ENCODE measurements at regions not wholly inside any gene's neighbourhood (a gene's known extent, or its start where the extent isn't known, plus 50 kb on each side); places are given as distances from the start of the nearest gene placed in this dataset.
A peak's percentile ranks its signal among the peaks of the same experiment; 100 is the strongest.
"Not testable (repeated sequence)": the region's sequence is repeated elsewhere in the genome, so short reads cannot be mapped to it uniquely, and the experiment has no call there.

GRCh38 chr16:29193248-29193574 lies 208.4 kb downstream of the LAT start:
- H4K20me1 ChIP-seq (ENCODE audit: insufficient read depth, low read length); H3K9ac ChIP-seq (ENCODE audit: insufficient read depth, low read length, poor library complexity, severe bottlenecking); H3K27me3 Mint-ChIP-seq (ENCODE audit: low read depth in 3 of 3); H3K4me3 Mint-ChIP-seq; H3K27ac ChIP-seq (ENCODE audit: low read depth in 1 of 2, low read length in 2 of 2); H3K4me3 ChIP-seq (replicated peaks in 1 of 3; ENCODE audit: low read depth in 2 of 3, low read length in 3 of 3); H2AFZ ChIP-seq (ENCODE audit: insufficient read depth, low read depth, low read length, poor library complexity, severe bottlenecking); H3K4me1 Mint-ChIP-seq; H3K4me1 ChIP-seq (ENCODE audit: control insufficient read depth in 1 of 2, insufficient read depth in 2 of 2, low read length in 2 of 2); DNase-seq; H3K79me2 ChIP-seq (ENCODE audit: insufficient read depth, low read length); intact Hi-C loops (cut with micrococcal nuclease); H3K4me2 ChIP-seq (replicated peaks; ENCODE audit: extremely low read depth, low read length, poor library complexity, severe bottlenecking); H3K27me3 ChIP-seq (ENCODE audit: control insufficient read depth in 2 of 2, insufficient read depth in 2 of 2, low read length in 2 of 2); H3K9me3 ChIP-seq (replicated peaks in 1 of 2; ENCODE audit: control insufficient read depth in 1 of 2, insufficient read depth in 1 of 2, low read length in 2 of 2): not testable (repeated sequence)
- Mint-ChIP-seq H3K9me3 (peaks cover 0 to 10% (median 0%) of the 10 kb centered on the region in 7 donors), H3K27ac (peak overlapping the region in 1 of 7 donors; percentile 20), H3K36me3 (peaks cover 32 to 52% of the 10 kb centered on the region in 2 donors)
- WGBS (ENCODE audit: insufficient coverage), result 100% methylated on average over 11 of the region's 14 CpGs
- peaks cover 14 to 18% of the 10 kb centered on the region in 2 donors for H3K36me3 ChIP-seq (replicated peaks in 1 of 2; ENCODE audit: control insufficient read depth in 1 of 2, insufficient read depth in 2 of 2, low read length in 2 of 2)

DNA sequence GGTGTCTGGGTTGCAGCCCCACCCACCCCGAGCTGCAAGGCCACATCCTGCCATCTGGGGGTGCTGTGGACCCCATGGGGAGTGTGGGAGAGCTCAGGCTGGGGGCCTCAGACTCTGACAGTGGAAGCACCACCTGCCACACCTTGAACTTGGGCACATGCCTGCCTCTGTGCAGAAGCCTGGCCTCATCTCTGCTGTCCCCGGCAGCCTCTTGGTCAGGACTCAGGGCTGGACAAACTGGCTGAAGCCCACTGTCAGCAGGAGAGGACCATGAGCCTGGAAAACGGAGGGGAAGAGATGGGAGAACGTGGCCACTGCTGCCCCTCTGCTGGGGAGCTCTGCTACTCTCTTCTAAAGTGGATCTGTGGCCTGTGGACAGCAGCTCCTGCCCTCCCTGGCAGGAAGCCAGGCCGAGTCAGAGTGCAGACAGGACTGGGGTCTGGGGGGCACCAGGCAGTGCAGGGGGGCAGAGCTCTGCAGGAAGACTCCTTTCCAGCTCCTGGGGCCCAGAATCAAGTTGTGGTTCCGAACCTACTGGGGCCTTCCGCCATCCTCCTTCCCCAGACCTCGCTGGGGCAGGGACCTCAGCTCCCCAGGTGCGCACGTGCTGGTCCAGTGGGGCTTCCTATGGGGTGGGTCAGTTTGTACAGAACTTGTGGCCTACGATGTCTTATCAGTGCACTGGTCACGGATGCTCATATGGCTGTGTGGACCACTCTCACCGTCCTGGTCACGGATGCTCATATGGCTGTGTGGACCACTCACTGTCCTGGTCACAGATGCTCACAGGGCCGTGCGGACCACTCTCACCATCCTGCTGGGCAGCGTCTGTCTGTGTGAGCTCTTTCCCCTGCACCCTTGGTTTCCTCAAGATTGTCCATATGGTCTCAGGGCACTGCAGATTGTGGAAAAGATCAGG lies 207.7 kb downstream of the LAT start:
- WGBS (ENCODE audit: insufficient coverage), result 98% methylated on average over 8 of the region's 17 CpGs
- Histone ChIP-seq H3K9me3 (replicated peaks in 1 of 2; ENCODE audit: control insufficient read depth in 1 of 2, insufficient read depth in 1 of 2, low read length in 2 of 2) (no peaks in the 10 kb centered on the region), H3K9ac (ENCODE audit: insufficient read depth, low read length, poor library complexity, severe bottlenecking) (no peak overlapping the region), H3K4me2 (replicated peaks; ENCODE audit: extremely low read depth, low read length, poor library complexity, severe bottlenecking) (no peak overlapping the region), H3K4me1 (ENCODE audit: control insufficient read depth in 1 of 2, insufficient read depth in 2 of 2, low read length in 2 of 2) (no peaks in the 10 kb centered on the region), H4K20me1 (ENCODE audit: insufficient read depth, low read length) (no peaks in the 10 kb centered on the region), H3K27me3 (ENCODE audit: control insufficient read depth in 2 of 2, insufficient read depth in 2 of 2, low read length in 2 of 2) (no peaks in the 10 kb centered on the region), H3K4me3 (replicated peaks in 1 of 3; ENCODE audit: low read depth in 2 of 3, low read length in 3 of 3) (no peak overlapping the region), H3K79me2 (ENCODE audit: insufficient read depth, low read length) (no peaks in the 10 kb centered on the region), H3K27ac (ENCODE audit: low read depth in 1 of 2, low read length in 2 of 2) (no peak overlapping the region), H3K36me3 (replicated peaks in 1 of 2; ENCODE audit: control insufficient read depth in 1 of 2, insufficient read depth in 2 of 2, low read length in 2 of 2) (peaks cover 14 to 18% of the 10 kb centered on the region in 2 donors), H2AFZ (ENCODE audit: insufficient read depth, low read depth, low read length, poor library complexity, severe bottlenecking) (no peak overlapping the region)
- Mint-ChIP-seq H3K4me3 (no peak overlapping the region), H3K27me3 (ENCODE audit: low read depth in 3 of 3) (peaks cover 0 to 2% (median 0%) of the 10 kb centered on the region in 3 donors), H3K27ac (peak overlapping the region in 2 of 7 donors; percentile 20 to 68), H3K36me3 (peaks cover 29 to 50% of the 10 kb centered on the region in 2 donors), H3K4me1 (no peaks in the 10 kb centered on the region), H3K9me3 (peaks cover 0 to 7% (median 0%) of the 10 kb centered on the region in 7 donors)
- TF ChIP-seq, protein P1, sequence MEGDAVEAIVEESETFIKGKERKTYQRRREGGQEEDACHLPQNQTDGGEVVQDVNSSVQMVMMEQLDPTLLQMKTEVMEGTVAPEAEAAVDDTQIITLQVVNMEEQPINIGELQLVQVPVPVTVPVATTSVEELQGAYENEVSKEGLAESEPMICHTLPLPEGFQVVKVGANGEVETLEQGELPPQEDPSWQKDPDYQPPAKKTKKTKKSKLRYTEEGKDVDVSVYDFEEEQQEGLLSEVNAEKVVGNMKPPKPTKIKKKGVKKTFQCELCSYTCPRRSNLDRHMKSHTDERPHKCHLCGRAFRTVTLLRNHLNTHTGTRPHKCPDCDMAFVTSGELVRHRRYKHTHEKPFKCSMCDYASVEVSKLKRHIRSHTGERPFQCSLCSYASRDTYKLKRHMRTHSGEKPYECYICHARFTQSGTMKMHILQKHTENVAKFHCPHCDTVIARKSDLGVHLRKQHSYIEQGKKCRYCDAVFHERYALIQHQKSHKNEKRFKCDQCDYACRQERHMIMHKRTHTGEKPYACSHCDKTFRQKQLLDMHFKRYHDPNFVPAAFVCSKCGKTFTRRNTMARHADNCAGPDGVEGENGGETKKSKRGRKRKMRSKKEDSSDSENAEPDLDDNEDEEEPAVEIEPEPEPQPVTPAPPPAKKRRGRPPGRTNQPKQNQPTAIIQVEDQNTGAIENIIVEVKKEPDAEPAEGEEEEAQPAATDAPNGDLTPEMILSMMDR (IDR thresholded peaks at IDR 0.05), result peak; percentile 23
- no peak for DNase-seq
- intact Hi-C loops (cut with micrococcal nuclease), result no loop called here

- not testable (repeated sequence) for H3K9ac ChIP-seq (ENCODE audit: insufficient read depth, low read length, poor library complexity, severe bottlenecking); H3K4me1 Mint-ChIP-seq; H3K4me3 Mint-ChIP-seq
Observed at GRCh38 chr16:29191636-29192180, 206.9 kb downstream of the LAT start.

More at GRCh38 chr16:29191636-29192180, 206.9 kb downstream of the LAT start:
- intact Hi-C loops (cut with micrococcal nuclease); H3K4me2 ChIP-seq (replicated peaks; ENCODE audit: extremely low read depth, low read length, poor library complexity, severe bottlenecking); H3K4me1 ChIP-seq (ENCODE audit: control insufficient read depth in 1 of 2, insufficient read depth in 2 of 2, low read length in 2 of 2); H3K27me3 Mint-ChIP-seq (ENCODE audit: low read depth in 3 of 3); H3K9me3 Mint-ChIP-seq; DNase-seq; H4K20me1 ChIP-seq (ENCODE audit: insufficient read depth, low read length); H3K4me3 ChIP-seq (replicated peaks in 1 of 3; ENCODE audit: low read depth in 2 of 3, low read length in 3 of 3); H3K79me2 ChIP-seq (ENCODE audit: insufficient read depth, low read length); H3K27ac ChIP-seq (ENCODE audit: low read depth in 1 of 2, low read length in 2 of 2); H3K9me3 ChIP-seq (replicated peaks in 1 of 2; ENCODE audit: control insufficient read depth in 1 of 2, insufficient read depth in 1 of 2, low read length in 2 of 2); H2AFZ ChIP-seq (ENCODE audit: insufficient read depth, low read depth, low read length, poor library complexity, severe bottlenecking); H3K27me3 ChIP-seq (ENCODE audit: control insufficient read depth in 2 of 2, insufficient read depth in 2 of 2, low read length in 2 of 2): not testable (repeated sequence)
- peaks cover 14 to 18% of the 10 kb centered on the region in 2 donors for H3K36me3 ChIP-seq (replicated peaks in 1 of 2; ENCODE audit: control insufficient read depth in 1 of 2, insufficient read depth in 2 of 2, low read length in 2 of 2)
- 98% methylated on average over 8 of the region's 12 CpGs for WGBS (ENCODE audit: insufficient coverage)
- H3K36me3 Mint-ChIP-seq, result peaks cover 29 to 54% of the 10 kb centered on the region in 2 donors
- peak overlapping the region in 1 of 7 donors; percentile 41 for H3K27ac Mint-ChIP-seq
